Panc1 (cell line): ENCODE measurements at regions not wholly inside any gene's neighbourhood (a gene's known extent, or its start where the extent isn't known, plus 50 kb on each side); places are given as distances from the start of the nearest gene placed in this dataset.

Experiments used
- ATAC-seq: fragments of 200-7000 bp; cut with Tn5 transposase; 2 replicates; pipeline ENCODE4 v1.9.1; 2020; ENCODE audit warnings: mild to moderate bottlenecking, moderate library complexity
- BruUV-seq: library from RNA; stranded (reverse); fragments of 400-500 nt; replicated peaks from 2 replicates; lab custom pipeline; 2021; lab: Mats Ljungman, UMichigan
- CTCF ChIA-PET: fragments of 300-600 bp; sonication (Branson Sonifier 250); formaldehyde crosslinking; loops from one replicate; lab custom pipeline; 2022; ENCODE audit warnings: antibody characterized with exemption; lab: Charles Lee
- POLR2A ChIA-PET: fragments of 300-600 bp; sonication (Branson Sonifier 250); formaldehyde crosslinking; loops from one replicate; lab custom pipeline; 2022; ENCODE audit warnings: antibody characterized with exemption; lab: Charles Lee
- DNase-seq: peaks from one replicate; pipeline ENCODE4 v3.0.0-alpha.2; 2010; ENCODE audit warnings: low read depth, low spot score
- H3K27ac ChIP-seq: 2 replicates; pipeline ENCODE4 v1.5.1; 2011; ENCODE audit warnings: mild to moderate bottlenecking, low read length, inconsistent platforms
- H3K27me3 ChIP-seq: fragments of 200-500 bp; sonication (Bioruptor generic); 2 replicates; pipeline ENCODE4 v1.6.0; 2014; ENCODE audit warnings: low read length, inconsistent platforms; ENCODE audit not compliant: control insufficient read depth, insufficient read depth
- H3K36me3 ChIP-seq: fragments of 200-500 bp; sonication (Bioruptor generic); 2 replicates; pipeline ENCODE4 v1.5.1; 2014; ENCODE audit warnings: inconsistent platforms, mild to moderate bottlenecking, low read length, moderate library complexity; ENCODE audit not compliant: control insufficient read depth, insufficient read depth
- H3K4me1 ChIP-seq: 2 replicates; pipeline ENCODE4 v1.5.1; 2011; ENCODE audit warnings: inconsistent platforms, mild to moderate bottlenecking, low read length, moderate library complexity; ENCODE audit not compliant: control insufficient read depth, insufficient read depth
- H3K4me3 ChIP-seq, 2 experiments: 2 replicates each; pipeline ENCODE4 v1.5.1; 2011 to 2012; ENCODE audit warnings: low read depth in 2 of 2, low read length in 2 of 2, mild to moderate bottlenecking in 2 of 2, inconsistent platforms in 1 of 2, moderate library complexity in 1 of 2
- H3K9me3 ChIP-seq: fragments of 200-500 bp; sonication (Bioruptor generic); 2 replicates; pipeline ENCODE4 v1.5.1; 2014; ENCODE audit warnings: low read depth, mild to moderate bottlenecking, inconsistent platforms, low read length, moderate library complexity; ENCODE audit not compliant: control insufficient read depth, insufficient read depth
- POLR2AphosphoS5 ChIP-seq: IDR thresholded peaks from 2 replicates; pipeline ENCODE4 v1.6.1; 2012; ENCODE audit warnings: mild to moderate bottlenecking, low read depth, low read length, moderate library complexity
- SIN3A ChIP-seq: IDR thresholded peaks from 2 replicates; pipeline ENCODE4 v1.6.1; 2012; ENCODE audit warnings: low read depth, mild to moderate bottlenecking, low read length, moderate library complexity, borderline replicate concordance; ENCODE audit not compliant: insufficient read depth
- TCF7L2 ChIP-seq: IDR thresholded peaks from 2 replicates; pipeline ENCODE4 v1.6.1; 2011; ENCODE audit warnings: mild to moderate bottlenecking, low read depth, low read length, inconsistent platforms
- in situ Hi-C: cut with HindIII; loops from 2 replicates; pipeline ENCODE4 v1.10.0; 2016; ENCODE audit warnings: low sequenced_read_pairs, low pct_unique_long_range_greater_than_20kb
- intact Hi-C: fragments of 100-400 bp; cut with micrococcal nuclease; formaldehyde crosslinking; loops from one replicate; pipeline ENCODE4 v1.10.0; 2022; ENCODE audit not compliant: unreplicated experiment
- TF ChIP-seq, protein P1 (sequence below): fragments of 450-650 bp; IDR thresholded peaks from 2 replicates; pipeline ENCODE4 v1.5.1; 2017; ENCODE audit warnings: mild to moderate bottlenecking
- TF ChIP-seq, protein P2 (sequence below), 2 experiments: IDR thresholded peaks; 2 replicates each; pipeline ENCODE4 v1.6.1; 2011 to 2012; ENCODE audit warnings: low read depth in 2 of 2, control low read depth in 1 of 2, low read length in 1 of 2, mild to moderate bottlenecking in 1 of 2, moderate library complexity in 1 of 2; ENCODE audit not compliant: insufficient read depth in 1 of 2

DNA sequence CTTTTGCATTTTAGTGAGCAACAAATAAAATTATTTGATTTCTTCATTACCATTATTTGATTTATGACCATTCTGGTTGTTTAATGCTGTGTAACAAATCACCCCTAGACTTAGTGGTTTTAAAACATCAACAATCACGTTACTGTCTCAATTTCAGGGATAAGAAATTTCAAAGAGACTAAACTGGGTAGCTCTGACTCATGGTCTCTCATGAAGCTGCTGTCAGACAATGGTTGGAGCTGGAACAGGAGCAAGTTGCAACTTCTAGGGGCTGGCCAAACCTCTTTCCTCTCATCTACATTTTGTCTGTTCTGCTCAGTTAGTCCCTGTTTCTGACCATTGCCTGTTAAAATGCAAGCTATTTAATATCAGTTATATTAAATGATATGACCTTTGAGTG lies 517.0 kb downstream of the KCNH5 start:
- intact Hi-C loops, result no loop called here
- POLR2A ChIA-PET, result no interaction called here
- H3K4me1 ChIP-seq, result no peaks in the 10 kb centered on the region
- TF ChIP-seq POLR2AphosphoS5, result no peak
- no peak for TF ChIP-seq SIN3A
- TF ChIP-seq, protein P1, sequence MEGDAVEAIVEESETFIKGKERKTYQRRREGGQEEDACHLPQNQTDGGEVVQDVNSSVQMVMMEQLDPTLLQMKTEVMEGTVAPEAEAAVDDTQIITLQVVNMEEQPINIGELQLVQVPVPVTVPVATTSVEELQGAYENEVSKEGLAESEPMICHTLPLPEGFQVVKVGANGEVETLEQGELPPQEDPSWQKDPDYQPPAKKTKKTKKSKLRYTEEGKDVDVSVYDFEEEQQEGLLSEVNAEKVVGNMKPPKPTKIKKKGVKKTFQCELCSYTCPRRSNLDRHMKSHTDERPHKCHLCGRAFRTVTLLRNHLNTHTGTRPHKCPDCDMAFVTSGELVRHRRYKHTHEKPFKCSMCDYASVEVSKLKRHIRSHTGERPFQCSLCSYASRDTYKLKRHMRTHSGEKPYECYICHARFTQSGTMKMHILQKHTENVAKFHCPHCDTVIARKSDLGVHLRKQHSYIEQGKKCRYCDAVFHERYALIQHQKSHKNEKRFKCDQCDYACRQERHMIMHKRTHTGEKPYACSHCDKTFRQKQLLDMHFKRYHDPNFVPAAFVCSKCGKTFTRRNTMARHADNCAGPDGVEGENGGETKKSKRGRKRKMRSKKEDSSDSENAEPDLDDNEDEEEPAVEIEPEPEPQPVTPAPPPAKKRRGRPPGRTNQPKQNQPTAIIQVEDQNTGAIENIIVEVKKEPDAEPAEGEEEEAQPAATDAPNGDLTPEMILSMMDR, result no peak
- TF ChIP-seq, protein P2, sequence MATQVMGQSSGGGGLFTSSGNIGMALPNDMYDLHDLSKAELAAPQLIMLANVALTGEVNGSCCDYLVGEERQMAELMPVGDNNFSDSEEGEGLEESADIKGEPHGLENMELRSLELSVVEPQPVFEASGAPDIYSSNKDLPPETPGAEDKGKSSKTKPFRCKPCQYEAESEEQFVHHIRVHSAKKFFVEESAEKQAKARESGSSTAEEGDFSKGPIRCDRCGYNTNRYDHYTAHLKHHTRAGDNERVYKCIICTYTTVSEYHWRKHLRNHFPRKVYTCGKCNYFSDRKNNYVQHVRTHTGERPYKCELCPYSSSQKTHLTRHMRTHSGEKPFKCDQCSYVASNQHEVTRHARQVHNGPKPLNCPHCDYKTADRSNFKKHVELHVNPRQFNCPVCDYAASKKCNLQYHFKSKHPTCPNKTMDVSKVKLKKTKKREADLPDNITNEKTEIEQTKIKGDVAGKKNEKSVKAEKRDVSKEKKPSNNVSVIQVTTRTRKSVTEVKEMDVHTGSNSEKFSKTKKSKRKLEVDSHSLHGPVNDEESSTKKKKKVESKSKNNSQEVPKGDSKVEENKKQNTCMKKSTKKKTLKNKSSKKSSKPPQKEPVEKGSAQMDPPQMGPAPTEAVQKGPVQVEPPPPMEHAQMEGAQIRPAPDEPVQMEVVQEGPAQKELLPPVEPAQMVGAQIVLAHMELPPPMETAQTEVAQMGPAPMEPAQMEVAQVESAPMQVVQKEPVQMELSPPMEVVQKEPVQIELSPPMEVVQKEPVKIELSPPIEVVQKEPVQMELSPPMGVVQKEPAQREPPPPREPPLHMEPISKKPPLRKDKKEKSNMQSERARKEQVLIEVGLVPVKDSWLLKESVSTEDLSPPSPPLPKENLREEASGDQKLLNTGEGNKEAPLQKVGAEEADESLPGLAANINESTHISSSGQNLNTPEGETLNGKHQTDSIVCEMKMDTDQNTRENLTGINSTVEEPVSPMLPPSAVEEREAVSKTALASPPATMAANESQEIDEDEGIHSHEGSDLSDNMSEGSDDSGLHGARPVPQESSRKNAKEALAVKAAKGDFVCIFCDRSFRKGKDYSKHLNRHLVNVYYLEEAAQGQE (IDR thresholded peaks at IDR 0.05; ENCODE audit: insufficient read depth in 1 of 2, low read depth in 2 of 2, low read length in 1 of 2), result no peak
- no peak for TF ChIP-seq TCF7L2
- no peaks in the 10 kb centered on the region for H3K36me3 ChIP-seq
- CTCF ChIA-PET, result no interaction called here
- BruUV-seq, result no TSS peak
- H3K9me3 ChIP-seq, result no peaks in the 10 kb centered on the region
- no peak overlapping the region for H3K4me3 ChIP-seq
- no peaks in the 10 kb centered on the region for H3K27me3 ChIP-seq
- ATAC-seq (no peak), DNase-seq (no peak)
- no peak overlapping the region for H3K27ac ChIP-seq
- in situ Hi-C loops, result no loop called here

DNA sequence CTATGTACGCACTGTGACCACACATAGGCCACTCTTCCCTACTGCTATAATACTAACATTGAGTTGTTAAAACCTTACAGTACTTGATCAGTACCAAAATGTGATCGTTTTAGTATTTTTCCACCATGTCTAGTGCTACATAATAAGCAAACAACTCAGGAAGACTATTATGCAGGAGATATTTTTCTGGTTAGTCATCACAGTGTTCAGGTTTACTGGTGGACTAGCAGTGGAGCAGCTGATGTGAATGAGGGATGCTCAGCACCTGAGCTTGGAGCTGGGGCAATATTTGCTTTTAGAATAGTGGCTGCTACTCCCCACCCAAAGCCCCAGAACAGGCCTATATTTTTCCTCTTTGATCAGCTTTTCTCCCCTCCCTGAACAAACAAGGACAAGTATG lies 513.1 kb downstream of the KCNH5 start:
- no peak overlapping the region for H3K4me3 ChIP-seq
- in situ Hi-C loops, result no loop called here
- BruUV-seq, result no TSS peak

More for the DNA sequence above, 513.1 kb downstream of the KCNH5 start:
- ChIA-PET POLR2A (no interaction called here), CTCF (no interaction called here)
- no peaks in the 10 kb centered on the region for H3K27me3 ChIP-seq
- DNase-seq (no peak), ATAC-seq (no peak)
- H3K9me3 ChIP-seq, result no peaks in the 10 kb centered on the region
- no peak for TF ChIP-seq TCF7L2
- TF ChIP-seq, protein P1, result no peak
- TF ChIP-seq POLR2AphosphoS5, result no peak
- no peak for TF ChIP-seq SIN3A
- TF ChIP-seq, protein P2 (IDR thresholded peaks at IDR 0.05; ENCODE audit: insufficient read depth in 1 of 2, low read depth in 2 of 2, low read length in 1 of 2), result no peak
- no peaks in the 10 kb centered on the region for H3K4me1 ChIP-seq
- intact Hi-C loops, result no loop called here
- H3K27ac ChIP-seq, result no peak overlapping the region
- no peaks in the 10 kb centered on the region for H3K36me3 ChIP-seq
